ENCODE measurements at regions not wholly inside any gene's neighbourhood (a gene's known extent, or its start where the extent isn't known, plus 50 kb on each side); places are given as distances from the start of the nearest gene placed in this dataset.

GRCh38 chr1:5743435-5744095 lies 248.7 kb downstream of the NPHP4 start:
- TF ChIP-seq POU2F2 (IDR thresholded peaks at IDR 0.05; ENCODE audit: borderline replicate concordance, low read depth, low read length) (no peak), SRF (IDR thresholded peaks at IDR 0.05; ENCODE audit: low read depth in 2 of 2, low read length in 2 of 2) (no peak), BCL11A (IDR thresholded peaks at IDR 0.05; ENCODE audit: low read depth, low read length) (no peak), ZNF274 (IDR thresholded peaks at IDR 0.05; ENCODE audit: insufficient read depth, insufficient read length) (no peak), POLR2A (IDR thresholded peaks at IDR 0.05; ENCODE audit: low read depth, low read length) (no peak), CTCF (IDR thresholded peaks at IDR 0.05 in 2 of 3, conservative IDR thresholded peaks at IDR 0.05 in 1 of 3; ENCODE audit: control insufficient read depth in 2 of 3, extremely low read depth in 1 of 3, insufficient read depth in 1 of 3, low read depth in 3 of 3, low read length in 3 of 3) (no peak)
